ENCODE measurements at regions not wholly inside any gene's neighbourhood (a gene's known extent, or its start where the extent isn't known, plus 50 kb on each side); places are given as distances from the start of the nearest gene placed in this dataset.

DNA sequence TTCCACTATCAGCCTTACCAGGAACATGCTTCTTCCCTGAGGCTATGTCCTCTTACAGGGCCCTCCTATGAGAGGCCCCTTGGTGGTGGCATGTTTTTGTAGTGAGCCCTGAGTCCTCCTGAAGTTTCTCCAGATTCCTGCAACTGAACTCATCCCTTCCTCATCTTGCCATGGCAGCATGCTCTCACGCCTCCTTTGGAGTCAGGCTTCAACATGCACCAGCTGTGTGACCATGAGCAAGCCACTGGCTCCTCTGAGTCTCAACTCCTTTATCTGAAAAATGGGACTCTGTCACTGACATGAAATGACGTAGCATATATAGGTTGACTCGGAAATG is 216.3 kb upstream of the TLE3 start:
- TF ChIP-seq POLR2A (IDR thresholded peaks at IDR 0.05), result no peak
- TF ChIP-seq, protein P1, sequence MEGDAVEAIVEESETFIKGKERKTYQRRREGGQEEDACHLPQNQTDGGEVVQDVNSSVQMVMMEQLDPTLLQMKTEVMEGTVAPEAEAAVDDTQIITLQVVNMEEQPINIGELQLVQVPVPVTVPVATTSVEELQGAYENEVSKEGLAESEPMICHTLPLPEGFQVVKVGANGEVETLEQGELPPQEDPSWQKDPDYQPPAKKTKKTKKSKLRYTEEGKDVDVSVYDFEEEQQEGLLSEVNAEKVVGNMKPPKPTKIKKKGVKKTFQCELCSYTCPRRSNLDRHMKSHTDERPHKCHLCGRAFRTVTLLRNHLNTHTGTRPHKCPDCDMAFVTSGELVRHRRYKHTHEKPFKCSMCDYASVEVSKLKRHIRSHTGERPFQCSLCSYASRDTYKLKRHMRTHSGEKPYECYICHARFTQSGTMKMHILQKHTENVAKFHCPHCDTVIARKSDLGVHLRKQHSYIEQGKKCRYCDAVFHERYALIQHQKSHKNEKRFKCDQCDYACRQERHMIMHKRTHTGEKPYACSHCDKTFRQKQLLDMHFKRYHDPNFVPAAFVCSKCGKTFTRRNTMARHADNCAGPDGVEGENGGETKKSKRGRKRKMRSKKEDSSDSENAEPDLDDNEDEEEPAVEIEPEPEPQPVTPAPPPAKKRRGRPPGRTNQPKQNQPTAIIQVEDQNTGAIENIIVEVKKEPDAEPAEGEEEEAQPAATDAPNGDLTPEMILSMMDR (IDR thresholded peaks at IDR 0.05), result no peak
